VCaP (cell line): ENCODE measurements at regions not wholly inside any gene's neighbourhood (a gene's known extent, or its start where the extent isn't known, plus 50 kb on each side); places are given as distances from the start of the nearest gene placed in this dataset.

Experiments used
- H3K27ac ChIP-seq: fragments of 450-650 bp; 2 replicates; pipeline ENCODE4 v1.5.1; 2017
- TF ChIP-seq, protein P1 (sequence below): fragments of 450-650 bp; conservative IDR thresholded peaks from 2 replicates; pipeline ENCODE4 v1.5.1; 2017; ENCODE audit warnings: mild to moderate bottlenecking, moderate library complexity

DNA sequence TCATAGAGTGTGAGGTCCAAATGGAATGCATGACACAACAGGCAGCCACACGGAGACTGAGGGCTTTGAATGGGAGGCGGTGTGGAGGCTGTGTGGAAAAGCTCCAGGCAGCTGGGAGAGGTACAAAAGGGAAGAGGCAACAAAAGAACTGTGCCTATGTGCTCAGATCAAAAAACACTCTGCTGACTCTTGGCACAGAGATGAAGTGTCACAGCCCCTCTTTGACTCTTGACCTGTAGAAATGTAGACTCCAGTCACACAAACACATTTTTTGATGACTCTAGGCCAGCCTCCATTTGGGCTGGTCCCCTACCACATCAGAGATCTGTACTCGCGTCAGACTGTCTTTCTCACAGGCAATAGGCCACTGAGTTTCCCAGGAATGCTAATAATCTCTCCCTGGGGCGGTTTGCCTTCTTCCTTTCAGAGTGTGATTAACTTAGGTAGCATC lies 456.0 kb downstream of the TUSC7 start:
- H3K27ac ChIP-seq, result no peak overlapping the region
- TF ChIP-seq, protein P1, sequence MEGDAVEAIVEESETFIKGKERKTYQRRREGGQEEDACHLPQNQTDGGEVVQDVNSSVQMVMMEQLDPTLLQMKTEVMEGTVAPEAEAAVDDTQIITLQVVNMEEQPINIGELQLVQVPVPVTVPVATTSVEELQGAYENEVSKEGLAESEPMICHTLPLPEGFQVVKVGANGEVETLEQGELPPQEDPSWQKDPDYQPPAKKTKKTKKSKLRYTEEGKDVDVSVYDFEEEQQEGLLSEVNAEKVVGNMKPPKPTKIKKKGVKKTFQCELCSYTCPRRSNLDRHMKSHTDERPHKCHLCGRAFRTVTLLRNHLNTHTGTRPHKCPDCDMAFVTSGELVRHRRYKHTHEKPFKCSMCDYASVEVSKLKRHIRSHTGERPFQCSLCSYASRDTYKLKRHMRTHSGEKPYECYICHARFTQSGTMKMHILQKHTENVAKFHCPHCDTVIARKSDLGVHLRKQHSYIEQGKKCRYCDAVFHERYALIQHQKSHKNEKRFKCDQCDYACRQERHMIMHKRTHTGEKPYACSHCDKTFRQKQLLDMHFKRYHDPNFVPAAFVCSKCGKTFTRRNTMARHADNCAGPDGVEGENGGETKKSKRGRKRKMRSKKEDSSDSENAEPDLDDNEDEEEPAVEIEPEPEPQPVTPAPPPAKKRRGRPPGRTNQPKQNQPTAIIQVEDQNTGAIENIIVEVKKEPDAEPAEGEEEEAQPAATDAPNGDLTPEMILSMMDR, result no peak

- TF ChIP-seq, protein P1, result no peak
Observed at GRCh38 chr3:117168896-117169295, 459.3 kb downstream of the TUSC7 start.

GRCh38 chr3:117170094-117170493 lies 460.5 kb downstream of the TUSC7 start:
- peak overlapping the region; percentile 26 for H3K27ac ChIP-seq
- TF ChIP-seq, protein P1, result no peak

More at GRCh38 chr3:117168896-117169295, 459.3 kb downstream of the TUSC7 start:
- no peak overlapping the region for H3K27ac ChIP-seq

DNA sequence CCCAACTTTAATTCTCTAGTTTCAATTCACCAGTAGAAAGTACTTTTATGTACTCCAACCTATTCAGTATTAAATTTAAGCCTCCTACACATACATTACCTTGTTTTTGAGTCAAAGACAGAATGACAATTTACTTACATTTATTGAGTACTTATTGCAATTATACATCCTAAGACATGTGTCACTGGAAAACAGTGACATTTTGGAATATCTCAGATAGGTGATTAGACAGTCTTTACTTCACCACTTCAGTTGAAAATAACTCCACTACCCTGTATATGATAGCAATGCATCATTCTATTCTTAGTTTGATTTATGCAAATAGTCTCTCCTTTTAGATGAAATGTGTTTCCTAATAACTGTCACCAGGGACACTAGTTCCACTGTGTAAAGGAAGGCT lies 461.5 kb downstream of the TUSC7 start:
- no peak overlapping the region for H3K27ac ChIP-seq
- TF ChIP-seq, protein P1, result no peak

GRCh38 chr3:117172426-117172825 lies 462.8 kb downstream of the TUSC7 start:
- H3K27ac ChIP-seq, result no peak overlapping the region
- TF ChIP-seq, protein P1, result no peak

GRCh38 chr3:117181222-117181621 lies 471.6 kb downstream of the TUSC7 start:
- H3K27ac ChIP-seq, result no peak overlapping the region
- TF ChIP-seq, protein P1, result no peak

DNA sequence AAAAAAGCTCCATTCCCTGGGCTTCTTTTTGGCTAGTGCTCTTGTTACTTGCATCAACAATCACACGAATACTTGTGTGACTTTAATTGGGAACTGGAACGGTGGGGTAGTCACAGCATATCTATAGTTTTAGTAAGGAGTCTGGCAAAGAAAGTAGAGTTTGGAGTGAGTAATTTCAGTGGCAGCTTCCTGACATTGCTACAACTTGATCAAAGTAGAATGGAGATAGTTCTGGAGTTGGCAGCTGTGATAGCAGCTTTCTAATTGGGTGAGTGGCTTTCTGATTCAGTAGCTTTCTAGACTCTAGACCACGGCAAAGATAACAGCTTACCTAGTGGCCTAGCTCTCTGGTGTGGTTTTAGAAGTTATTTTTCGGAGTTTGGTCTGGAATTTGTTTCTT lies 475.0 kb downstream of the TUSC7 start:
- H3K27ac ChIP-seq, result no peak overlapping the region
- TF ChIP-seq, protein P1, result no peak

GRCh38 chr3:117191245-117191644 lies 481.7 kb downstream of the TUSC7 start:
- H3K27ac ChIP-seq, result no peak overlapping the region
- TF ChIP-seq, protein P1, result no peak
